NCI-H2227 (cell line): ENCODE measurements at regions not wholly inside any gene's neighbourhood (a gene's known extent, or its start where the extent isn't known, plus 50 kb on each side); places are given as distances from the start of the nearest gene placed in this dataset.

Experiments used
- DNase-seq: peaks from one replicate; lab custom pipeline; 2025; ENCODE audit not compliant: unreplicated experiment; lab: John Stamatoyannopoulos, UW

GRCh38 chr2:16006537-16007166, 66.3 kb downstream of the MYCN start:
- DNase-seq = no peak

GRCh38 chr2:16005816-16006536, 65.6 kb downstream of the MYCN start:
- no peak for DNase-seq

GRCh38 chr2:16005389-16005788, 65.0 kb downstream of the MYCN start:
- no peak for DNase-seq

- DNase-seq = no peak
Observed at GRCh38 chr2:16003809-16004208, 63.5 kb downstream of the MYCN start.

GRCh38 chr2:16003152-16003551, 62.8 kb downstream of the MYCN start:
- no peak for DNase-seq

GRCh38 chr2:16002575-16002974, 62.2 kb downstream of the MYCN start:
- DNase-seq = no peak

GRCh38 chr2:16002144-16002543, 61.8 kb downstream of the MYCN start:
- DNase-seq = no peak

- DNase-seq = no peak
Observed at GRCh38 chr2:16000642-16001041, 60.3 kb downstream of the MYCN start.

GRCh38 chr2:15999596-16000469, 59.5 kb downstream of the MYCN start:
- DNase-seq = no peak

- no peak for DNase-seq
Observed at GRCh38 chr2:15997728-15998280, 57.5 kb downstream of the MYCN start.

- DNase-seq = no peak
Observed at GRCh38 chr2:15996536-15997423, 56.4 kb downstream of the MYCN start.
